ENCODE measurements at regions not wholly inside any gene's neighbourhood (a gene's known extent, or its start where the extent isn't known, plus 50 kb on each side); places are given as distances from the start of the nearest gene placed in this dataset.

- Histone ChIP-seq H3K18ac (ENCODE audit: extremely low read depth, low read length) (no peak overlapping the region), H3K9me3 (ENCODE audit: insufficient read depth in 2 of 2, low read depth in 1 of 2, low read length in 1 of 2) (no peaks in the 10 kb centered on the region), H3K4me1 (replicated peaks in 1 of 4; ENCODE audit: control insufficient read depth in 3 of 4, insufficient read depth in 4 of 4, low read length in 3 of 4) (peaks cover 0 to 6% (median 0%) of the 10 kb centered on the region in 4 experiments; a peak in 5 of 7 replicates), H2BK20ac (ENCODE audit: low read length) (no peak overlapping the region), H4K91ac (replicated peaks; ENCODE audit: insufficient read length, low read length) (no peak overlapping the region), H3K27ac (ENCODE audit: low read depth, low read length) (no peak overlapping the region), H2BK15ac (ENCODE audit: low read length) (no peak overlapping the region), H2BK120ac (replicated peaks; ENCODE audit: low read depth, low read length) (no peak overlapping the region), H3K27me3 (replicated peaks in 1 of 4; ENCODE audit: control insufficient read depth in 3 of 4, extremely low read depth in 1 of 4, insufficient read depth in 3 of 4, low read length in 3 of 4) (peaks cover 8 to 22% (median 19%) of the 10 kb centered on the region in 4 experiments), H3K79me1 (ENCODE audit: low read depth, low read length) (no peaks in the 10 kb centered on the region), H2AK5ac (ENCODE audit: low read depth, low read length) (no peak overlapping the region), H2BK5ac (ENCODE audit: low read depth, low read length) (no peak overlapping the region), H2BK12ac (ENCODE audit: low read depth, low read length) (no peak overlapping the region), H4K8ac (ENCODE audit: extremely low read depth, insufficient read depth, low read length) (no peak overlapping the region), H3K23me2 (ENCODE audit: low read depth, low read length) (no peaks in the 10 kb centered on the region; the same call in 1 of the 2 replicates), H3K4ac (replicated peaks; ENCODE audit: insufficient read length, low read depth, low read length) (no peak overlapping the region), H3K23ac (ENCODE audit: insufficient read length) (no peak overlapping the region), H2AFZ (ENCODE audit: low read length) (no peak overlapping the region), H3K56ac (replicated peaks; ENCODE audit: insufficient read length, low read depth, low read length) (no peak overlapping the region), H3K14ac (ENCODE audit: insufficient read length) (no peak overlapping the region), H4K20me1 (replicated peaks in 1 of 2; ENCODE audit: control insufficient read depth in 1 of 2, insufficient read depth in 2 of 2, low read length in 2 of 2) (peaks cover 6 to 8% of the 10 kb centered on the region in 2 experiments), H3K4me2 (ENCODE audit: insufficient read depth in 1 of 2, low read depth in 2 of 2, low read length in 2 of 2) (no peak overlapping the region), H4K5ac (ENCODE audit: insufficient read length, low read depth, low read length) (no peak overlapping the region), H3K4me3 (ENCODE audit: extremely low read depth in 1 of 4, insufficient read depth in 2 of 4, low read depth in 3 of 4, low read length in 4 of 4) (no peak overlapping the region), H3K36me3 (ENCODE audit: control insufficient read depth in 2 of 4, insufficient read depth in 4 of 4, low read length in 3 of 4) (peaks cover 0 to 4% (median 0%) of the 10 kb centered on the region in 4 experiments; a peak in 1 of 8 replicates), H3K9ac (replicated peaks in 1 of 4; ENCODE audit: extremely low read depth in 1 of 4, low read depth in 3 of 4, low read length in 3 of 4) (no peak overlapping the region; a peak in 1 of 7 replicates), H3K79me2 (ENCODE audit: control insufficient read depth in 1 of 2, insufficient read depth in 2 of 2, low read length in 2 of 2) (no peaks in the 10 kb centered on the region)
- ChIA-PET POLR2A (ENCODE audit: partially characterized antibody) (no interaction called here), CTCF (ENCODE audit: partially characterized antibody) (interaction anchor here (1.5 kb wide), 1 partner anchor 125 kb away, joined by 3 read pairs; no protein-coding TSS in a partner anchor)
- FAIRE-seq (no peak), DNase-seq (ENCODE audit: low read depth in 1 of 2, low spot score in 2 of 2) (no peak)
- WGBS, 2 experiments (ENCODE audit: extremely low coverage in 1 of 2, insufficient coverage in 1 of 2, insufficient read length in 1 of 2, insufficient replicate concordance in 2 of 2, low coverage in 1 of 2, low lambda C conversion rate in 2 of 2, missing lambda C conversion rate in 1 of 2), result 72% methylated on average over 4 of the region's 4 CpGs; no CpG with 5 or more reads in 1 of the 2 experiments
- TF ChIP-seq EP300 (IDR thresholded peaks at IDR 0.05; ENCODE audit: borderline replicate concordance in 1 of 2, low read depth in 2 of 2, low read length in 2 of 2) (no peak), RNF2 (IDR thresholded peaks at IDR 0.05; ENCODE audit: borderline replicate concordance, low read depth, low read length, missing control alignments, poor library complexity, severe bottlenecking) (no peak), RAD21 (IDR thresholded peaks at IDR 0.05 in 1 of 2, conservative IDR thresholded peaks at IDR 0.05 in 1 of 2; ENCODE audit: low read depth in 2 of 2, low read length in 2 of 2) (no peak), TAF1 (IDR thresholded peaks at IDR 0.05; ENCODE audit: low read depth, low read length) (no peak), RXRA (IDR thresholded peaks at IDR 0.05; ENCODE audit: insufficient read depth, low read depth, low read length) (no peak), EGR1 (IDR thresholded peaks at IDR 0.05; ENCODE audit: borderline replicate concordance, low read depth, low read length) (no peak), CBX8 (IDR thresholded peaks at IDR 0.05; ENCODE audit: borderline replicate concordance, low read depth, low read length) (no peak), NANOG (IDR thresholded peaks at IDR 0.05; ENCODE audit: insufficient read depth, low read depth, low read length, poor library complexity, severe bottlenecking) (no peak), KDM1A (IDR thresholded peaks at IDR 0.05; ENCODE audit: borderline replicate concordance, low read length) (no peak), HDAC2 (IDR thresholded peaks at IDR 0.05; ENCODE audit: borderline replicate concordance in 1 of 2, low read depth in 2 of 2, low read length in 2 of 2) (no peak), SRF (IDR thresholded peaks at IDR 0.05; ENCODE audit: low read depth, low read length) (no peak), JUND (IDR thresholded peaks at IDR 0.05; ENCODE audit: low read length) (no peak)
These were observed 172.0 kb downstream of the AASDH start for GRCh38 chr4:56215141-56215783.
